GM12891 (cell line): ENCODE measurements at regions not wholly inside any gene's neighbourhood (a gene's known extent, or its start where the extent isn't known, plus 50 kb on each side); places are given as distances from the start of the nearest gene placed in this dataset.

ENCODE experiments used
- DNase-seq: peaks from one replicate; pipeline ENCODE4 v3.0.0; 2011; ENCODE audit warnings: low spot score; ENCODE audit not compliant: insufficient read length
- FAIRE-seq: peaks from 2 replicates; lab custom pipeline; 2011; peaks lifted over from hg19 to GRCh38; lab: Jason Lieb, UNC
- PAX5 ChIP-seq: IDR thresholded peaks from 2 replicates; pipeline ENCODE4 v1.6.1; 2011; ENCODE audit warnings: low read length, moderate library complexity, mild to moderate bottlenecking; ENCODE audit not compliant: insufficient read depth, severe bottlenecking
- POLR2A ChIP-seq: IDR thresholded peaks from 2 replicates; pipeline ENCODE4 v1.6.1; 2011; ENCODE audit warnings: low read depth, low read length, control low read depth
- POLR2AphosphoS5 ChIP-seq: IDR thresholded peaks from 2 replicates; pipeline ENCODE4 v1.6.1; 2011; ENCODE audit warnings: low read depth, low read length, control low read depth
- POU2F2 ChIP-seq: IDR thresholded peaks from 2 replicates; pipeline ENCODE4 v1.6.1; 2011; ENCODE audit warnings: low read depth, mild to moderate bottlenecking, control low read depth, low read length, moderate library complexity
- SPI1 ChIP-seq: IDR thresholded peaks from 2 replicates; pipeline ENCODE4 v1.6.1; 2011; ENCODE audit warnings: low read depth, low read length, control low read depth
- TAF1 ChIP-seq: IDR thresholded peaks from 2 replicates; pipeline ENCODE4 v1.6.1; 2011; ENCODE audit warnings: low read depth, low read length, control low read depth

DNA sequence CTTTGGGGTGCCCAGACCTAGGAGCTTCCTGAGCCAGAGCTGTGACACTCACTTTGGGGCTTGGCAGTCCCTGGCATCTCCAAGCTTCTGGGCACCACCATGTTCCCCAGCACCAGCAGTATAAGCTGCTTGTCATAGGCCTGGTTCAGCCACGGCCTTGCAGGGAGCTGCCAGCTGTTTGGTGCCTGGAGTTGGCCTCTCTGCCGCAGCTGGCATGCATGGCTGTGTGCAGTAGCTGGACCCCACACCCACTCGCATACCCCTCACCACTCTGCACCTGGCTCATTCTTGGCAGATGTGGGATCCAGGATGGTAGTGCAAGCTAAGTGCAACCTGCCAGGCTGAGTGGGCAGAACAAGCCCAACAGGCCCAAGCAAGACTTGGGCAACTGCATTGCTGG is 73.4 kb upstream of the BRD7 start:
- DNase-seq (no peak), FAIRE-seq (no peak)
- TF ChIP-seq TAF1 (no peak), SPI1 (no peak), POLR2A (no peak), POLR2AphosphoS5 (no peak), POU2F2 (no peak), PAX5 (no peak)

- DNase-seq = no peak
- TF ChIP-seq POLR2AphosphoS5 = no peak
- TF ChIP-seq POU2F2 = no peak
- TF ChIP-seq POLR2A = no peak
- no peak for TF ChIP-seq PAX5
- TF ChIP-seq TAF1 = no peak
- no peak for TF ChIP-seq SPI1
These were observed 72.8 kb upstream of the BRD7 start for GRCh38 chr16:50441486-50442157.

GRCh38 chr16:50440991-50441390 is 72.2 kb upstream of the BRD7 start:
- TF ChIP-seq TAF1 (no peak), POLR2A (no peak), POU2F2 (no peak), SPI1 (no peak), PAX5 (no peak), POLR2AphosphoS5 (no peak)
- no peak for DNase-seq
- FAIRE-seq = no peak

More at GRCh38 chr16:50441486-50442157, 72.8 kb upstream of the BRD7 start:
- no peak for FAIRE-seq

GRCh38 chr16:50440531-50440930 is 71.7 kb upstream of the BRD7 start:
- TF ChIP-seq SPI1 (no peak), TAF1 (no peak), POLR2AphosphoS5 (no peak), POLR2A (no peak), PAX5 (no peak), POU2F2 (no peak)
- FAIRE-seq (no peak), DNase-seq (no peak)

GRCh38 chr16:50437769-50438437 is 69.1 kb upstream of the BRD7 start:
- TF ChIP-seq POLR2AphosphoS5 = no peak
- TF ChIP-seq POU2F2 = no peak
- TF ChIP-seq TAF1 = no peak
- no peak for TF ChIP-seq POLR2A
- TF ChIP-seq SPI1 = no peak
- TF ChIP-seq PAX5 = no peak
- no peak for DNase-seq
- no peak for FAIRE-seq

- FAIRE-seq (no peak), DNase-seq (no peak)
- TF ChIP-seq POLR2AphosphoS5 (no peak), PAX5 (no peak), POU2F2 (no peak), SPI1 (no peak), TAF1 (no peak), POLR2A (no peak)
These were observed 67.5 kb upstream of the BRD7 start for GRCh38 chr16:50436271-50436670.

GRCh38 chr16:50434872-50435478 is 66.2 kb upstream of the BRD7 start:
- DNase-seq (no peak), FAIRE-seq (no peak)
- TF ChIP-seq TAF1 (no peak), POLR2A (no peak), PAX5 (no peak), SPI1 (no peak), POLR2AphosphoS5 (no peak), POU2F2 (no peak)

- FAIRE-seq = no peak
- TF ChIP-seq PAX5 (no peak), TAF1 (no peak), POU2F2 (no peak), POLR2A (no peak), POLR2AphosphoS5 (no peak), SPI1 (no peak)
- DNase-seq = no peak
These were observed 61.3 kb upstream of the BRD7 start for GRCh38 chr16:50430076-50430475.

- DNase-seq (no peak), FAIRE-seq (no peak)
- TF ChIP-seq POLR2AphosphoS5 (no peak), POLR2A (no peak), TAF1 (no peak), PAX5 (no peak), POU2F2 (no peak), SPI1 (no peak)
These were observed 60.0 kb upstream of the BRD7 start for GRCh38 chr16:50428742-50429141.

DNA sequence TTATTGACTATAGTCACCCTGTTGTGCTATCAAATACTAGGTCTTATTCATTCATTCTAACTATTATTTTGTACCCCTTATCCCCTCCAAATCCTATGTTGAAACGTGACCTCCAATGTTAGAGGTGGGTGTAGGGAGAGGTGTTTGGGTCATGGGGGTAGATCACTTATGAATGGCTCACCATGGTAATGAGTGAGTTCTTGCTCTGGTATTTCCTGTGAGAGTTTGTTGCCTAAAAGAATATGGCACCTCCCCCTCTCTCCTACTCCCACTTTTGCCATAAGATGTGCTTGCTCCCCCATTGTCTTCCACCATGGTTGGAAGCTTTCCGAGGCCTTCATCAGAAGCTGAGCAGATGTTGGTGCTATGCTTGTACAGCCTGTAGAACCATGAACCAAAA is 59.3 kb upstream of the BRD7 start:
- TF ChIP-seq POLR2A (no peak), TAF1 (no peak), PAX5 (no peak), SPI1 (no peak), POU2F2 (no peak), POLR2AphosphoS5 (no peak)
- FAIRE-seq (no peak), DNase-seq (no peak)
